CD14-positive monocyte (primary cell): ENCODE measurements at regions not wholly inside any gene's neighbourhood (a gene's known extent, or its start where the extent isn't known, plus 50 kb on each side); places are given as distances from the start of the nearest gene placed in this dataset.

ENCODE experiments used
- DNase-seq, 3 donors: peaks; one replicate each; pipeline ENCODE4 v3.0.0-alpha.2; 2011 to 2022
- H2AFZ ChIP-seq: 2 replicates; pipeline ENCODE4 v1.6.0; 2012; ENCODE audit warnings: mild to moderate bottlenecking, low read depth, low read length, inconsistent platforms; ENCODE audit not compliant: insufficient read depth, poor library complexity, severe bottlenecking
- H3K27ac ChIP-seq, 2 donors: 1 replicate in 1 of 2; 2 replicates in 1 of 2; pipeline ENCODE4 v1.5.1; 2012 to 2013; ENCODE audit warnings: low read length in 2 of 2, control low read depth in 1 of 2, inconsistent platforms in 1 of 2, low read depth in 1 of 2, mild to moderate bottlenecking in 1 of 2
- H3K27me3 ChIP-seq, 2 donors: one replicate each; pipeline versions ENCODE4 v1.6.0 to v1.6.1; 2011 to 2013; ENCODE audit warnings: low read length in 2 of 2; ENCODE audit not compliant: control insufficient read depth in 2 of 2, insufficient read depth in 2 of 2
- H3K36me3 ChIP-seq, 2 donors: replicated peaks in 1 of 2; 1 replicate in 1 of 2; 2 replicates in 1 of 2; pipeline versions ENCODE4 v1.5.1 to v1.6.1; 2012 to 2013; ENCODE audit warnings: low read length in 2 of 2, control low read depth in 1 of 2, inconsistent platforms in 1 of 2, mild to moderate bottlenecking in 1 of 2; ENCODE audit not compliant: insufficient read depth in 2 of 2, control insufficient read depth in 1 of 2
- H3K4me1 ChIP-seq, 2 donors: 1 replicate in 1 of 2; 2 replicates in 1 of 2; pipeline versions ENCODE4 v1.5.1 to v1.6.1; 2012 to 2013; ENCODE audit warnings: low read length in 2 of 2, control low read depth in 1 of 2, inconsistent platforms in 1 of 2, mild to moderate bottlenecking in 1 of 2, moderate library complexity in 1 of 2; ENCODE audit not compliant: insufficient read depth in 2 of 2, control insufficient read depth in 1 of 2
- H3K4me2 ChIP-seq: replicated peaks from 2 replicates; pipeline ENCODE3; 2012; ENCODE audit warnings: low read length, moderate library complexity, mild to moderate bottlenecking; ENCODE audit not compliant: poor library complexity, severe bottlenecking; ENCODE audit errors: extremely low read depth
- H3K4me3 ChIP-seq, 3 experiments: fragments of 200-600 bp in 1 of 3; sonication (generic) in 1 of 3; replicated peaks in 1 of 3; 1 replicate in 2 of 3; 2 replicates in 1 of 3; pipeline ENCODE4 v1.5.1; 2011 to 2013; ENCODE audit warnings: low read length in 3 of 3, mild to moderate bottlenecking in 3 of 3, control low read depth in 2 of 3, low read depth in 2 of 3, inconsistent platforms in 1 of 3, moderate library complexity in 1 of 3
- H3K79me2 ChIP-seq: 2 replicates; pipeline ENCODE4 v1.6.0; 2012; ENCODE audit warnings: mild to moderate bottlenecking, control low read depth, inconsistent platforms, low read length, moderate library complexity; ENCODE audit not compliant: insufficient read depth
- H3K9ac ChIP-seq: 2 replicates; pipeline ENCODE4 v1.6.0; 2017; ENCODE audit warnings: low read length, mild to moderate bottlenecking; ENCODE audit not compliant: insufficient read depth, poor library complexity, severe bottlenecking
- H3K9me3 ChIP-seq, 2 donors: replicated peaks in 1 of 2; 1 replicate in 1 of 2; 2 replicates in 1 of 2; pipeline versions ENCODE4 v1.5.1 to v1.6.1; 2012 to 2013; ENCODE audit warnings: low read length in 2 of 2, control low read depth in 1 of 2; ENCODE audit not compliant: control insufficient read depth in 1 of 2, insufficient read depth in 1 of 2
- H4K20me1 ChIP-seq: 2 replicates; pipeline ENCODE4 v1.6.0; 2012; ENCODE audit warnings: mild to moderate bottlenecking, low read length, control low read depth, moderate library complexity; ENCODE audit not compliant: insufficient read depth
- H3K27ac Mint-ChIP-seq, 7 donors: one replicate each; pipeline ENCODE4 v1.8.0; 2020; ENCODE audit warnings: mild to moderate bottlenecking in 7 of 7, mixed read lengths in 7 of 7, moderate library complexity in 6 of 7, inconsistent platforms in 2 of 7
- H3K27me3 Mint-ChIP-seq, 3 donors: one replicate each; pipeline ENCODE4 v1.8.0; 2021 to 2022; ENCODE audit warnings: low read depth in 3 of 3, mild to moderate bottlenecking in 3 of 3, mixed read lengths in 3 of 3, moderate library complexity in 3 of 3, inconsistent platforms in 1 of 3
- H3K36me3 Mint-ChIP-seq, 2 donors: one replicate each; pipeline ENCODE4 v1.8.0; 2020; ENCODE audit warnings: mixed read lengths in 2 of 2, inconsistent platforms in 1 of 2, mild to moderate bottlenecking in 1 of 2
- H3K4me1 Mint-ChIP-seq: one replicate; pipeline ENCODE4 v1.8.0; 2020; ENCODE audit warnings: mild to moderate bottlenecking, mixed read lengths
- H3K4me3 Mint-ChIP-seq, 2 donors: one replicate each; pipeline ENCODE4 v1.8.0; 2020; ENCODE audit warnings: mild to moderate bottlenecking in 2 of 2, mixed read lengths in 2 of 2, moderate library complexity in 1 of 2
- H3K9me3 Mint-ChIP-seq, 7 donors: one replicate each; pipeline ENCODE4 v1.8.0; 2020 to 2022; ENCODE audit warnings: mixed read lengths in 7 of 7, mild to moderate bottlenecking in 6 of 7, moderate library complexity in 6 of 7, inconsistent platforms in 2 of 7
- CTCF ChIP-seq: fragments of 200-600 bp; IDR thresholded peaks from one replicate; pipeline ENCODE4 v1.8.0; 2022; ENCODE audit warnings: antibody characterized with exemption, mild to moderate bottlenecking
- WGBS: methylation state at CpG from one replicate; pipeline ENCODE4 v1.1.5; 2013; ENCODE audit warnings: missing lambda C conversion rate; ENCODE audit not compliant: insufficient coverage; 5-methylcytosine and 5-hydroxymethylcytosine counted together
- intact Hi-C, 2 donors: fragments of 100-400 bp; cut with micrococcal nuclease; formaldehyde crosslinking; loops; one replicate each; pipeline versions ENCODE4 v1.15.0 to v1.15.1; 2023

DNA sequence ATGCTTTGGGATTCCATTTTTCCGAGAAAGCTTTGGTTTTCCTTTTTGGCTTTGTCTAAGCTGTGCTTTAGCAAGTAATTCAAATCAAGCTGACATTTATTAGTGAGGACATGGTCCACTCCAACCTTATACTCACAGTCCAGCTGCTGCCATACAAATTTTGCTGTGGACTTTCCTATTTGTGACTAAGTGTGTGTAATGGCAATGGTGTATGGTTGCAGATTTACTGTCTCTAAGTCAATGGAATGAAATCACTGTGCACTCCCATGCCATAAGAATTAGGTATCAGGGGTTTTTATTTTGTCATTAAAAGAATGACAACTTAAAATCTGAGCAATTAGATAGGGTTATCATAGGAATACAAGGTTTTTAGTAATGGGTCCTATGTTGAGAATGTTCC, 530.0 kb downstream of the CCDC171 start:
- intact Hi-C loops = no loop called here
- H3K27ac ChIP-seq = no peak overlapping the region
- H4K20me1 ChIP-seq = no peaks in the 10 kb centered on the region
- no peaks in the 10 kb centered on the region for H3K36me3 Mint-ChIP-seq
- H3K9me3 Mint-ChIP-seq = peaks cover 4 to 14% (median 9%) of the 10 kb centered on the region in 7 donors
- H3K27ac Mint-ChIP-seq = no peak overlapping the region
- H2AFZ ChIP-seq = no peak overlapping the region
- no peaks in the 10 kb centered on the region for H3K36me3 ChIP-seq
- no peaks in the 10 kb centered on the region for H3K4me1 ChIP-seq
- H3K4me1 Mint-ChIP-seq = no peaks in the 10 kb centered on the region
- no peaks in the 10 kb centered on the region for H3K27me3 ChIP-seq
- TF ChIP-seq CTCF = no peak
- no peaks in the 10 kb centered on the region for H3K79me2 ChIP-seq
- no CpG with 5 or more reads among the region's 1 CpG for WGBS
- no peak overlapping the region for H3K4me3 Mint-ChIP-seq
- no peaks in the 10 kb centered on the region for H3K27me3 Mint-ChIP-seq
- H3K9me3 ChIP-seq = no peaks in the 10 kb centered on the region
- no peak overlapping the region for H3K4me3 ChIP-seq
- H3K4me2 ChIP-seq = no peak overlapping the region
- H3K9ac ChIP-seq = no peak overlapping the region
- DNase-seq = no peak

DNA sequence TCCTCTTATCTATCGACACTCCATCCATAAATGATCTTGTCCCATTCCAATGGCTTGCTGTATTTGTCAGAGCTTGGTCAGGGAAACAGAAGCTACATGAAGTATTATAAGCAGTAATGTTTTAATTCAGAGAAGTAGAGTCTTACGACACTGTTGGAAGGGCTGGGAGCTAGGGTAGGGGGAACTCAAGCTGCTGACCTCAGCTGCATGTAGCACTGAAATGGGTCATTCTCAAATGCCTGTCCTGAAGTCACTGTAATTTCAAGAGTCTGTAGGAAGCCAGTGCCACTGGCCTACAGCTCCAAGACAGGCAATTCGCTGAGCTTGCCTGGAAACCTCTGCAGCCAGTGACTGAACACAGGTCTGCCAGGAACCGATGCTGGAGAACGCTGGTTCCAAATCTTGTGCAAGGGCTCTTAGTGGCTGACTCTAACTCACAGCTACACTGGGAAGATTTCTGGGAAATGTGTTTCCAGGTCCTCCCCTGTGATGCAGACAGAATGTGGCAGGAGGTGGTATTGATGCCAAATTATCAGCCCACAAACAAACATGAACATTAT, 532.4 kb downstream of the CCDC171 start:
- no peak overlapping the region for H3K27ac Mint-ChIP-seq
- H3K36me3 ChIP-seq = no peaks in the 10 kb centered on the region
- TF ChIP-seq CTCF = no peak
- H3K27ac ChIP-seq = no peak overlapping the region
- no peaks in the 10 kb centered on the region for H3K27me3 ChIP-seq
- H3K9me3 Mint-ChIP-seq = peaks cover 4 to 24% (median 9%) of the 10 kb centered on the region in 7 donors
- H2AFZ ChIP-seq = no peak overlapping the region
- no peaks in the 10 kb centered on the region for H3K36me3 Mint-ChIP-seq
- no peaks in the 10 kb centered on the region for H3K4me1 Mint-ChIP-seq
- WGBS = 93% methylated on average over 4 of the region's 5 CpGs
- no peak overlapping the region for H3K9ac ChIP-seq
- no peaks in the 10 kb centered on the region for H4K20me1 ChIP-seq
- no peaks in the 10 kb centered on the region for H3K9me3 ChIP-seq
- H3K4me1 ChIP-seq = no peaks in the 10 kb centered on the region
- no peak overlapping the region for H3K4me3 Mint-ChIP-seq
- H3K4me3 ChIP-seq = no peak overlapping the region
- intact Hi-C loops = no loop called here
- no peak overlapping the region for H3K4me2 ChIP-seq
- H3K27me3 Mint-ChIP-seq = no peaks in the 10 kb centered on the region
- H3K79me2 ChIP-seq = no peaks in the 10 kb centered on the region
- DNase-seq = no peak
